ENCODE measurements at regions not wholly inside any gene's neighbourhood (a gene's known extent, or its start where the extent isn't known, plus 50 kb on each side); places are given as distances from the start of the nearest gene placed in this dataset.

DNA sequence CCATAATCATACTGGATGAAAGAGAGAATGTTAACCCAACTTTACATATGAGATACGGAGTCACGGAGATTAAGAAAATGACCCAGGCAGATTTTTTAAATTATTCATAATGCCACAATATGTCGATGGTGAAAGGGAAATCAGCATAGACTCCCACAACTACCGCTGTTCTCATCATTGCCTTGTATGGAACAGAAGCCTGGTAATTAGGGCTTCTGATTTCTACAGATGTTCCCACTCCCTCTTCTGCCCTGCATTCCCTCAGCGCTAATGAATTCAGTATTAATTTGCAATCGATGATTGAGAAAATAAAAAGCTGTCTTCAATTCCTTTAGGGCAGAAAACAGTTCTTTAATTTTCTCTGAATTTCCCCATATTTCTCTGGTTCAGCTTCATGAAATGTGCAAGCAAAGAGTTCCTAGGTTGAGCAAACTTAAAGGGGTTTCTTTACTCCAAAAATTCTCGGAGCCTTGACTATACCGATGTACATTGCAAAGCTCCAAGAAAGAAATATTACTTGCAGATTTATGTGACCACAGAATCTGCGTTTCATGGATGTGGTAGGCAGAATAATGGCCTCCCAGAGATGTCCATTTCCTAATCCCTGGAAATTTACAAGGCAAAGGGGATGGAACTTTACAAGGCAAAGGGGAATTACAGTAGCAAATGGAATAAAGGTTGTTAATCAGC is 134.9 kb upstream of the ZC3H12C start:
- Histone ChIP-seq H3K9ac (ENCODE audit: control insufficient read depth, insufficient read depth, low read length) (no peak overlapping the region), H3K27me3 (replicated peaks in 1 of 2; ENCODE audit: control insufficient read depth in 2 of 2, insufficient read depth in 2 of 2, low read length in 1 of 2) (no peaks in the 10 kb centered on the region), H3K27ac (ENCODE audit: control insufficient read depth, insufficient read depth) (no peak overlapping the region), H3K4me2 (ENCODE audit: control insufficient read depth, insufficient read depth) (no peak overlapping the region), H2AFZ (ENCODE audit: control insufficient read depth, low read depth, low read length) (no peak overlapping the region), H3K4me3 (no peak overlapping the region), H3K9me3 (replicated peaks; ENCODE audit: control insufficient read depth, insufficient read depth, low read length) (no peaks in the 10 kb centered on the region; the same call in 1 of the 3 replicates), H3K79me2 (ENCODE audit: control insufficient read depth, insufficient read depth, low read length) (no peaks in the 10 kb centered on the region), H3K4me1 (ENCODE audit: control insufficient read depth, insufficient read depth, low read length) (peaks cover 34% of the 10 kb centered on the region), H4K20me1 (ENCODE audit: control insufficient read depth, insufficient read depth) (no peaks in the 10 kb centered on the region), H3K36me3 (ENCODE audit: control insufficient read depth in 2 of 2, insufficient read depth in 2 of 2, low read length in 1 of 2) (no peaks in the 10 kb centered on the region)
- RAD21 ChIA-PET (ENCODE audit: unreplicated experiment): interaction anchor here (0.6 to 14.2 kb wide), 10 partner anchors 12 to 222 kb away, joined by 3 to 185 read pairs (median 11); partner anchors contain the start of gene ZC3H12C
- ATAC-seq (no peak), FAIRE-seq (no peak), DNase-seq (ENCODE audit: low read depth, low spot score) (no peak)
- CTCF ChIA-PET: interaction anchor here (0.6 to 4.5 kb wide), 6 partner anchors 11 to 337 kb away, joined by 3 to 36 read pairs (median 4); no protein-coding TSS in a partner anchor
- intact Hi-C loops (cut with micrococcal nuclease; ENCODE audit: unreplicated experiment) (no loop called here), in situ Hi-C loops (cut with MboI) (loop anchor here (5.0 to 10.0 kb wide), 2 partner anchors 414 to 1417 kb away; partner anchors contain the start of gene POU2AF1)
- WGBS (ENCODE audit: insufficient coverage, insufficient replicate concordance, low lambda C conversion rate, missing lambda C conversion rate): 92% methylated on average over 9 of the region's 9 CpGs
- POLR2A ChIA-PET: interaction anchor here (1.3 to 4.8 kb wide), 7 partner anchors 12 to 136 kb away, joined by 4 to 42 read pairs (median 10); no protein-coding TSS in a partner anchor
- TF ChIP-seq MLLT1 (IDR thresholded peaks at IDR 0.05) (peak; percentile 37; the same call in 1 of the 2 replicates), LARP7 (IDR thresholded peaks at IDR 0.05) (no peak)
- no TSS peak for BruUV-seq (replicated peaks)
- SMC1A ChIA-PET (ENCODE audit: uncharacterized antibody, unreplicated experiment): interaction anchor here (1.0 to 11.6 kb wide), 11 partner anchors 12 to 139 kb away, joined by 3 to 223 read pairs (median 6); no protein-coding TSS in a partner anchor

DNA sequence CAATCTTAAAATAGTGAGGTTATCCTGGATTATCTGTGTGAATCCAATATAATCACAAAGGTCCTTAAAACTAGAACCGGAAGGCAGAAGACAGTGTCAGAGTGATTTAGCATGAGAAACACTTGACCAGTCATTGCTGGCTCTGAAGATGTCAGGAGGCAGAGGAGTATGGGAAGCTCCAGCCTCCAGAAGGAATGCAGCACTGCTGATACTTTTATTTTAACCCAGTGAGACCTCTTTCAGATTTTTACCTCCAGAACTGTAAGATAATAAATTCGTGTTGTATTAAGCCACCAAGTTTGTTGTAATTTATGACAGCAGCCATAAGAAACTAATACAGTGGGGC is 134.4 kb upstream of the ZC3H12C start:
- ChIA-PET RAD21 (ENCODE audit: unreplicated experiment) (interaction anchor here (2.2 to 14.2 kb wide), 4 partner anchors 12 to 135 kb away, joined by 8 to 185 read pairs (median 61); partner anchors contain the start of gene ZC3H12C), SMC1A (ENCODE audit: uncharacterized antibody, unreplicated experiment) (interaction anchor here (0.7 to 11.6 kb wide), 6 partner anchors 9 to 69 kb away, joined by 3 to 223 read pairs (median 31); no protein-coding TSS in a partner anchor), POLR2A (interaction anchor here (1.3 to 4.8 kb wide), 4 partner anchors 12 to 68 kb away, joined by 4 to 42 read pairs (median 20); no protein-coding TSS in a partner anchor), CTCF (interaction anchor here (0.7 to 4.5 kb wide), 3 partner anchors 11 to 23 kb away, joined by 3 to 36 read pairs (median 4); no protein-coding TSS in a partner anchor)
- no peak overlapping the region for H3K9ac ChIP-seq (ENCODE audit: control insufficient read depth, insufficient read depth, low read length)
- intact Hi-C loops (cut with micrococcal nuclease; ENCODE audit: unreplicated experiment) (no loop called here), in situ Hi-C loops (cut with MboI) (loop anchor here (5.0 to 10.0 kb wide), 2 partner anchors 414 to 1416 kb away; partner anchors contain the start of gene POU2AF1)
- H3K36me3 ChIP-seq (ENCODE audit: control insufficient read depth in 2 of 2, insufficient read depth in 2 of 2, low read length in 1 of 2): no peaks in the 10 kb centered on the region
- H2AFZ ChIP-seq (ENCODE audit: control insufficient read depth, low read depth, low read length): no peak overlapping the region
- no peaks in the 10 kb centered on the region for H3K27me3 ChIP-seq (replicated peaks in 1 of 2; ENCODE audit: control insufficient read depth in 2 of 2, insufficient read depth in 2 of 2, low read length in 1 of 2)
- FAIRE-seq: no peak
- 50% methylated on average over 2 of the region's 2 CpGs for WGBS (ENCODE audit: insufficient coverage, insufficient replicate concordance, low lambda C conversion rate, missing lambda C conversion rate)
- H3K27ac ChIP-seq (ENCODE audit: control insufficient read depth, insufficient read depth): no peak overlapping the region
- H3K9me3 ChIP-seq (replicated peaks; ENCODE audit: control insufficient read depth, insufficient read depth, low read length): no peaks in the 10 kb centered on the region; the same call in 1 of the 3 replicates
- ATAC-seq: no peak
- H3K79me2 ChIP-seq (ENCODE audit: control insufficient read depth, insufficient read depth, low read length): no peaks in the 10 kb centered on the region
- peaks cover 34% of the 10 kb centered on the region for H3K4me1 ChIP-seq (ENCODE audit: control insufficient read depth, insufficient read depth, low read length)
- no peak overlapping the region for H3K4me2 ChIP-seq (ENCODE audit: control insufficient read depth, insufficient read depth)
- BruUV-seq (replicated peaks): no TSS peak
- DNase-seq (ENCODE audit: low read depth, low spot score): no peak
- H4K20me1 ChIP-seq (ENCODE audit: control insufficient read depth, insufficient read depth): no peaks in the 10 kb centered on the region
- no peak overlapping the region for H3K4me3 ChIP-seq
- TF ChIP-seq STAT3 (IDR thresholded peaks at IDR 0.05; ENCODE audit: low read depth, low read length): no peak
- TF ChIP-seq CTCF (IDR thresholded peaks at IDR 0.05 in 2 of 3, conservative IDR thresholded peaks at IDR 0.05 in 1 of 3; ENCODE audit: control insufficient read depth in 2 of 3, extremely low read depth in 1 of 3, insufficient read depth in 1 of 3, low read depth in 3 of 3, low read length in 3 of 3): no peak
- TF ChIP-seq CHD1 (IDR thresholded peaks at IDR 0.05; ENCODE audit: low read depth, low read length): no peak
- no peak for TF ChIP-seq NRF1 (conservative IDR thresholded peaks at IDR 0.05; ENCODE audit: low read depth, low read length)
- no peak for TF ChIP-seq USF2 (IDR thresholded peaks at IDR 0.05; ENCODE audit: borderline replicate concordance, low read depth, low read length)
